HEK293 (cell line): ENCODE measurements at regions not wholly inside any gene's neighbourhood (a gene's known extent, or its start where the extent isn't known, plus 50 kb on each side); places are given as distances from the start of the nearest gene placed in this dataset.

ENCODE experiments used
- CTCF ChIA-PET: fragments of 350-600 bp; formaldehyde crosslinking; extraction: SDS; loops from one replicate; lab custom pipeline; 2021; ENCODE audit warnings: antibody characterized with exemption; lab: Yijun Ruan, JAX
- POLR2A ChIA-PET: fragments of 300-600 bp; formaldehyde crosslinking; extraction: SDS; loops from one replicate; lab custom pipeline; 2020; ENCODE audit warnings: antibody characterized with exemption, inconsistent platforms; lab: Yijun Ruan, JAX
- H3K27ac ChIP-seq: fragments of 200-500 bp; sonication (Bioruptor generic); 2 replicates; pipeline ENCODE4 v1.5.1; 2014; ENCODE audit warnings: low read depth, low read length, control low read depth, inconsistent platforms; ENCODE audit errors: extremely low read depth
- H3K36me3 ChIP-seq, 2 experiments: fragments of 200-500 bp in 1 of 2; sonication (Bioruptor generic) in 1 of 2; 1 replicate in 1 of 2; 2 replicates in 1 of 2; pipeline ENCODE4 v1.5.1; 2014 to 2017; ENCODE audit warnings: inconsistent platforms in 2 of 2, low read length in 2 of 2; ENCODE audit not compliant: control insufficient read depth in 2 of 2, insufficient read depth in 1 of 2
- H3K4me1 ChIP-seq: fragments of 200-500 bp; sonication (Bioruptor generic); 2 replicates; pipeline ENCODE4 v1.5.1; 2014; ENCODE audit warnings: mild to moderate bottlenecking, low read length, inconsistent platforms; ENCODE audit not compliant: control insufficient read depth, insufficient read depth
- H3K4me3 ChIP-seq: 2 replicates; pipeline ENCODE4 v1.5.1; 2011; ENCODE audit warnings: low read depth, mild to moderate bottlenecking, control low read depth, low read length, moderate library complexity
- H3K9me3 ChIP-seq: fragments of 200-500 bp; sonication (Bioruptor generic); 2 replicates; pipeline ENCODE4 v1.5.1; 2014; ENCODE audit warnings: low read depth, low read length, inconsistent platforms; ENCODE audit not compliant: control insufficient read depth, insufficient read depth
- FEZF1 ChIP-seq: fragments of 450-650 bp; formaldehyde crosslinking; IDR thresholded peaks from 2 replicates; pipeline ENCODE4 v1.5.1; 2016; ENCODE audit warnings: missing biosample characterization, missing genetic modification characterization
- HOXD13 ChIP-seq: sonication (generic); formaldehyde crosslinking; IDR thresholded peaks from 2 replicates; pipeline ENCODE4 v1.8.0; 2022; ENCODE audit warnings: missing genetic modification reagents, borderline replicate concordance
- MZF1 ChIP-seq: fragments of 450-650 bp; formaldehyde crosslinking; IDR thresholded peaks from 2 replicates; pipeline ENCODE4 v1.5.1; 2017; ENCODE audit warnings: missing biosample characterization, missing genetic modification characterization, borderline replicate concordance
- REPIN1 ChIP-seq: fragments of 450-650 bp; formaldehyde crosslinking; IDR thresholded peaks from 2 replicates; pipeline ENCODE4 v1.5.1; 2017; ENCODE audit warnings: missing biosample characterization, missing genetic modification characterization, low read depth
- ZEB2 ChIP-seq: fragments of 450-650 bp; formaldehyde crosslinking; IDR thresholded peaks from 2 replicates; pipeline ENCODE4 v1.5.1; 2016; ENCODE audit warnings: missing biosample characterization, missing genetic modification characterization
- ZNF138 ChIP-seq: fragments of 450-650 bp; formaldehyde crosslinking; IDR thresholded peaks from 2 replicates; pipeline ENCODE4 v1.5.1; 2016; ENCODE audit warnings: missing biosample characterization, missing genetic modification characterization, borderline replicate concordance
- ZNF248 ChIP-seq: fragments of 450-650 bp; formaldehyde crosslinking; IDR thresholded peaks from 2 replicates; pipeline ENCODE4 v1.5.1; 2017; ENCODE audit warnings: missing biosample characterization, missing genetic modification characterization
- ZNF274 ChIP-seq, 2 experiments: fragments of 200-500 bp in 1 of 2; fragments of 450-650 bp in 1 of 2; sonication (Bioruptor generic) in 1 of 2; formaldehyde crosslinking in 1 of 2; IDR thresholded peaks; 2 replicates each; pipeline versions ENCODE4 v1.5.1 to v1.6.1; 2014 to 2016; ENCODE audit warnings: borderline replicate concordance in 1 of 2, inconsistent platforms in 1 of 2, low read length in 1 of 2, missing biosample characterization in 1 of 2, missing genetic modification characterization in 1 of 2
- ZNF544 ChIP-seq: fragments of 450-650 bp; formaldehyde crosslinking; IDR thresholded peaks from 2 replicates; pipeline ENCODE4 v1.5.0; 2017; ENCODE audit warnings: missing biosample characterization, missing genetic modification characterization
- ZNF548 ChIP-seq: fragments of 450-650 bp; formaldehyde crosslinking; IDR thresholded peaks from 2 replicates; pipeline ENCODE4 v1.5.1; 2016; ENCODE audit warnings: missing biosample characterization, missing genetic modification characterization
- ZNF621 ChIP-seq: fragments of 450-650 bp; formaldehyde crosslinking; IDR thresholded peaks from 2 replicates; pipeline ENCODE4 v1.5.1; 2017; ENCODE audit warnings: missing biosample characterization, missing genetic modification characterization
- ZNF677 ChIP-seq: fragments of 450-650 bp; IDR thresholded peaks from 2 replicates; pipeline ENCODE4 v1.5.0; 2018; ENCODE audit warnings: missing biosample characterization, mild to moderate bottlenecking, missing genetic modification characterization, moderate library complexity
- ZNF747 ChIP-seq: fragments of 450-650 bp; formaldehyde crosslinking; IDR thresholded peaks from 2 replicates; pipeline ENCODE4 v1.5.1; 2016; ENCODE audit warnings: missing biosample characterization, missing genetic modification characterization
- ZNF76 ChIP-seq: fragments of 450-650 bp; formaldehyde crosslinking; IDR thresholded peaks from 2 replicates; pipeline ENCODE4; 2016; ENCODE audit warnings: low read depth, missing biosample characterization, missing genetic modification characterization, borderline replicate concordance
- ZNF843 ChIP-seq: fragments of 450-650 bp; formaldehyde crosslinking; IDR thresholded peaks from 2 replicates; pipeline ENCODE4 v1.5.1; 2016; ENCODE audit warnings: missing biosample characterization, missing genetic modification characterization
- TF ChIP-seq, protein P1 (sequence below): fragments of 450-650 bp; formaldehyde crosslinking; IDR thresholded peaks from 2 replicates; pipeline ENCODE4 v1.5.1; 2017; ENCODE audit warnings: missing biosample characterization, missing genetic modification characterization
- TF ChIP-seq, protein P2 (sequence below): fragments of 450-650 bp; formaldehyde crosslinking; IDR thresholded peaks from 2 replicates; pipeline ENCODE4 v1.5.1; 2016; ENCODE audit warnings: missing biosample characterization, missing genetic modification characterization
- TF ChIP-seq, protein P3 (sequence below): fragments of 450-650 bp; formaldehyde crosslinking; optimal IDR thresholded peaks from 2 replicates; pipeline ENCODE3; 2016; ENCODE audit warnings: missing biosample characterization, mild to moderate bottlenecking, missing genetic modification characterization
- TF ChIP-seq, protein P4 (sequence below): fragments of 450-650 bp; formaldehyde crosslinking; IDR thresholded peaks from 2 replicates; pipeline ENCODE4 v1.5.1; 2016; ENCODE audit warnings: missing biosample characterization, missing genetic modification characterization, borderline replicate concordance
- TF ChIP-seq, protein P5 (sequence below): fragments of 450-650 bp; formaldehyde crosslinking; IDR thresholded peaks from 2 replicates; pipeline ENCODE4 v1.5.1; 2016; ENCODE audit warnings: missing biosample characterization, missing genetic modification characterization

DNA sequence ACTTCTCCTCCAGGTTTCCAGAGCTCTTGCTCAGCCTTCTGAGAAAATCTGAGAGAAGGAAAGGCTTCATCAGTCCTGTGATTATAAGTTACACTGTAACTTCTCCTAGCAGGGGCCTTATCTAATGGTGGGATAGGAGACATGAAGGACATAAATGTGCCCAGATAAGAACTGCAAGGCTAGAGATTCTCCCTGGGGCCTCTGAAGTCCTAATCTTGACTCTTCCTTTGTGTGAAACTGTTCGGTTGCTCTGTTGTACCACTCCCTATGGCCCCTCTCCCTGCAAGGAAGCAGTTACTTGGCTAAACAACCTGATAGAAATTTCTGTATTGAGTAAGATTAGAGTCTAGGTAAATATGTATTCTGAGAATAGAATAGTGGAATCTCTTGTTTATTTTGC, 780.9 kb downstream of the ETS1 start:
- no peak overlapping the region for H3K4me3 ChIP-seq
- H3K36me3 ChIP-seq, result no peaks in the 10 kb centered on the region
- H3K27ac ChIP-seq, result no peak overlapping the region
- H3K4me1 ChIP-seq, result no peaks in the 10 kb centered on the region
- H3K9me3 ChIP-seq, result no peaks in the 10 kb centered on the region
- TF ChIP-seq HOXD13 (CRISPR knock-in tag) (no peak), ZNF248 (no peak), ZNF621 (tag by site-specific recombination) (no peak), REPIN1 (no peak)
- TF ChIP-seq, protein P1, sequence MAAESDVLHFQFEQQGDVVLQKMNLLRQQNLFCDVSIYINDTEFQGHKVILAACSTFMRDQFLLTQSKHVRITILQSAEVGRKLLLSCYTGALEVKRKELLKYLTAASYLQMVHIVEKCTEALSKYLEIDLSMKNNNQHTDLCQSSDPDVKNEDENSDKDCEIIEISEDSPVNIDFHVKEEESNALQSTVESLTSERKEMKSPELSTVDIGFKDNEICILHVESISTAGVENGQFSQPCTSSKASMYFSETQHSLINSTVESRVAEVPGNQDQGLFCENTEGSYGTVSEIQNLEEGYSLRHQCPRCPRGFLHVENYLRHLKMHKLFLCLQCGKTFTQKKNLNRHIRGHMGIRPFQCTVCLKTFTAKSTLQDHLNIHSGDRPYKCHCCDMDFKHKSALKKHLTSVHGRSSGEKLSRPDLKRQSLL (tag by site-specific recombination), result no peak
- TF ChIP-seq, all 188 proteins: peak for 0
- POLR2A ChIA-PET, result no interaction called here
- CTCF ChIA-PET, result interaction anchor here (0.7 kb wide), 1 partner anchor 9 kb away, joined by 5 read pairs; no protein-coding TSS in a partner anchor

DNA sequence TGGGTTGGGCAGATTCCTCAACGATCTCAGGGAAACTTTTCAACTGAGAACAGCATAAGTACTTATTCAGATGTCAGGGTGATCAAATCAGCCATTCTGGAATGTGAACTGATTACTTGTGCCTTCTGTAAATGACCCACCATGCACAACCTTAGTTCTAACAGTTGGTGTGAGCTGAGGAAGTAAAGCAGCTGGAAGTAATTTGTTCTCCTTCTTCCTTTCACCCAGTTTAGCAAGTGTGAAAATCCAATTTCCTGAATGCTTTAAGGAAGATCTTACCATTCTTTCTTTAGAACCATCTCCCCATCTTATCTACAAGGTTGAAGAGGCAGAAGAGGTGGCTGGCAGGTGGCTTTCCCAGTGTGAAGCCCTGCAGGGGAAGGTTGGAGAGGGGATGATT, 781.6 kb downstream of the ETS1 start:
- TF ChIP-seq ZEB2 (tag by site-specific recombination) (no peak), ZNF76 (no peak), ZNF274 (IDR thresholded peaks at IDR 0.05; ENCODE audit: low read length) (no peak), ZNF274 (tag by site-specific recombination; IDR thresholded peaks at IDR 0.05; ENCODE audit: borderline replicate concordance) (no peak), ZNF677 (tag by site-specific recombination) (no peak), FEZF1 (tag by site-specific recombination) (no peak), ZNF548 (tag by site-specific recombination) (no peak), ZNF138 (tag by site-specific recombination) (no peak), ZNF843 (no peak), ZNF544 (tag by site-specific recombination) (no peak), MZF1 (tag by site-specific recombination) (no peak), ZNF747 (no peak)
- TF ChIP-seq, protein P2, sequence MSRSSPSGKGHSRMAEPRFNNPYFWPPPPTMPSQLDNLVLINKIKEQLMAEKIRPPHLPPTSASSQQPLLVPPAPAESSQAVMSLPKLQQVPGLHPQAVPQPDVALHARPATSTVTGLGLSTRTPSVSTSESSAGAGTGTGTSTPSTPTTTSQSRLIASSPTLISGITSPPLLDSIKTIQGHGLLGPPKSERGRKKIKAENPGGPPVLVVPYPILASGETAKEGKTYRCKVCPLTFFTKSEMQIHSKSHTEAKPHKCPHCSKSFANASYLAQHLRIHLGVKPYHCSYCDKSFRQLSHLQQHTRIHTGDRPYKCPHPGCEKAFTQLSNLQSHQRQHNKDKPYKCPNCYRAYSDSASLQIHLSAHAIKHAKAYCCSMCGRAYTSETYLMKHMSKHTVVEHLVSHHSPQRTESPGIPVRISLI (tag by site-specific recombination), result no peak
- TF ChIP-seq, protein P3, sequence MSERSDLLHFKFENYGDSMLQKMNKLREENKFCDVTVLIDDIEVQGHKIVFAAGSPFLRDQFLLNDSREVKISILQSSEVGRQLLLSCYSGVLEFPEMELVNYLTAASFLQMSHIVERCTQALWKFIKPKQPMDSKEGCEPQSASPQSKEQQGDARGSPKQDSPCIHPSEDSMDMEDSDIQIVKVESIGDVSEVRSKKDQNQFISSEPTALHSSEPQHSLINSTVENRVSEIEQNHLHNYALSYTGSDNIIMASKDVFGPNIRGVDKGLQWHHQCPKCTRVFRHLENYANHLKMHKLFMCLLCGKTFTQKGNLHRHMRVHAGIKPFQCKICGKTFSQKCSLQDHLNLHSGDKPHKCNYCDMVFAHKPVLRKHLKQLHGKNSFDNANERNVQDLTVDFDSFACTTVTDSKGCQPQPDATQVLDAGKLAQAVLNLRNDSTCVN (tag by site-specific recombination), result no peak
- TF ChIP-seq, protein P4, sequence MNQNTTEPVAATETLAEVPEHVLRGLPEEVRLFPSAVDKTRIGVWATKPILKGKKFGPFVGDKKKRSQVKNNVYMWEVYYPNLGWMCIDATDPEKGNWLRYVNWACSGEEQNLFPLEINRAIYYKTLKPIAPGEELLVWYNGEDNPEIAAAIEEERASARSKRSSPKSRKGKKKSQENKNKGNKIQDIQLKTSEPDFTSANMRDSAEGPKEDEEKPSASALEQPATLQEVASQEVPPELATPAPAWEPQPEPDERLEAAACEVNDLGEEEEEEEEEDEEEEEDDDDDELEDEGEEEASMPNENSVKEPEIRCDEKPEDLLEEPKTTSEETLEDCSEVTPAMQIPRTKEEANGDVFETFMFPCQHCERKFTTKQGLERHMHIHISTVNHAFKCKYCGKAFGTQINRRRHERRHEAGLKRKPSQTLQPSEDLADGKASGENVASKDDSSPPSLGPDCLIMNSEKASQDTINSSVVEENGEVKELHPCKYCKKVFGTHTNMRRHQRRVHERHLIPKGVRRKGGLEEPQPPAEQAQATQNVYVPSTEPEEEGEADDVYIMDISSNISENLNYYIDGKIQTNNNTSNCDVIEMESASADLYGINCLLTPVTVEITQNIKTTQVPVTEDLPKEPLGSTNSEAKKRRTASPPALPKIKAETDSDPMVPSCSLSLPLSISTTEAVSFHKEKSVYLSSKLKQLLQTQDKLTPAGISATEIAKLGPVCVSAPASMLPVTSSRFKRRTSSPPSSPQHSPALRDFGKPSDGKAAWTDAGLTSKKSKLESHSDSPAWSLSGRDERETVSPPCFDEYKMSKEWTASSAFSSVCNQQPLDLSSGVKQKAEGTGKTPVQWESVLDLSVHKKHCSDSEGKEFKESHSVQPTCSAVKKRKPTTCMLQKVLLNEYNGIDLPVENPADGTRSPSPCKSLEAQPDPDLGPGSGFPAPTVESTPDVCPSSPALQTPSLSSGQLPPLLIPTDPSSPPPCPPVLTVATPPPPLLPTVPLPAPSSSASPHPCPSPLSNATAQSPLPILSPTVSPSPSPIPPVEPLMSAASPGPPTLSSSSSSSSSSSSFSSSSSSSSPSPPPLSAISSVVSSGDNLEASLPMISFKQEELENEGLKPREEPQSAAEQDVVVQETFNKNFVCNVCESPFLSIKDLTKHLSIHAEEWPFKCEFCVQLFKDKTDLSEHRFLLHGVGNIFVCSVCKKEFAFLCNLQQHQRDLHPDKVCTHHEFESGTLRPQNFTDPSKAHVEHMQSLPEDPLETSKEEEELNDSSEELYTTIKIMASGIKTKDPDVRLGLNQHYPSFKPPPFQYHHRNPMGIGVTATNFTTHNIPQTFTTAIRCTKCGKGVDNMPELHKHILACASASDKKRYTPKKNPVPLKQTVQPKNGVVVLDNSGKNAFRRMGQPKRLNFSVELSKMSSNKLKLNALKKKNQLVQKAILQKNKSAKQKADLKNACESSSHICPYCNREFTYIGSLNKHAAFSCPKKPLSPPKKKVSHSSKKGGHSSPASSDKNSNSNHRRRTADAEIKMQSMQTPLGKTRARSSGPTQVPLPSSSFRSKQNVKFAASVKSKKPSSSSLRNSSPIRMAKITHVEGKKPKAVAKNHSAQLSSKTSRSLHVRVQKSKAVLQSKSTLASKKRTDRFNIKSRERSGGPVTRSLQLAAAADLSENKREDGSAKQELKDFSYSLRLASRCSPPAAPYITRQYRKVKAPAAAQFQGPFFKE (tag by site-specific recombination), result no peak
- TF ChIP-seq, protein P5, sequence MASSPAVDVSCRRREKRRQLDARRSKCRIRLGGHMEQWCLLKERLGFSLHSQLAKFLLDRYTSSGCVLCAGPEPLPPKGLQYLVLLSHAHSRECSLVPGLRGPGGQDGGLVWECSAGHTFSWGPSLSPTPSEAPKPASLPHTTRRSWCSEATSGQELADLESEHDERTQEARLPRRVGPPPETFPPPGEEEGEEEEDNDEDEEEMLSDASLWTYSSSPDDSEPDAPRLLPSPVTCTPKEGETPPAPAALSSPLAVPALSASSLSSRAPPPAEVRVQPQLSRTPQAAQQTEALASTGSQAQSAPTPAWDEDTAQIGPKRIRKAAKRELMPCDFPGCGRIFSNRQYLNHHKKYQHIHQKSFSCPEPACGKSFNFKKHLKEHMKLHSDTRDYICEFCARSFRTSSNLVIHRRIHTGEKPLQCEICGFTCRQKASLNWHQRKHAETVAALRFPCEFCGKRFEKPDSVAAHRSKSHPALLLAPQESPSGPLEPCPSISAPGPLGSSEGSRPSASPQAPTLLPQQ (tag by site-specific recombination), result no peak
- Histone ChIP-seq H3K36me3 (no peaks in the 10 kb centered on the region), H3K4me1 (no peaks in the 10 kb centered on the region), H3K27ac (no peak overlapping the region), H3K9me3 (no peaks in the 10 kb centered on the region), H3K4me3 (no peak overlapping the region)
- CTCF ChIA-PET, result interaction anchor here (1.1 kb wide), 1 partner anchor 38 kb away, joined by 4 read pairs; no protein-coding TSS in a partner anchor
- POLR2A ChIA-PET, result no interaction called here
